B cell (primary cell): ENCODE measurements at regions not wholly inside any gene's neighbourhood (a gene's known extent, or its start where the extent isn't known, plus 50 kb on each side); places are given as distances from the start of the nearest gene placed in this dataset.

Source experiments
- ATAC-seq: fragments of 200-7000 bp; cut with Tn5 transposase; one replicate; pipeline ENCODE4 v1.10.0; 2021; ENCODE audit warnings: low read depth, mild to moderate bottlenecking, moderate number of reproducible peaks, moderate library complexity
- CTCF ChIA-PET: fragments of 350-600 bp; sonication (Branson Sonifier 250); formaldehyde crosslinking; loops from one replicate; lab custom pipeline; 2021; ENCODE audit warnings: antibody characterized with exemption, inconsistent platforms; lab: Charles Lee
- POLR2A ChIA-PET: fragments of 350-600 bp; sonication (Branson Sonifier 250); formaldehyde crosslinking; loops from one replicate; lab custom pipeline; 2021; ENCODE audit warnings: antibody characterized with exemption; lab: Charles Lee
- DNase-seq: peaks from one replicate; pipeline ENCODE4 v3.0.0; 2013
- H2AFZ ChIP-seq: 2 replicates; pipeline ENCODE4 v1.6.1; 2012; ENCODE audit warnings: mild to moderate bottlenecking, low read depth, low read length; ENCODE audit not compliant: insufficient read depth, poor library complexity, severe bottlenecking
- H3K27ac ChIP-seq, 2 donors: 1 replicate in 1 of 2; 2 replicates in 1 of 2; pipeline ENCODE4 v1.5.1; 2012 to 2013; ENCODE audit warnings: low read length in 2 of 2, mild to moderate bottlenecking in 2 of 2, moderate library complexity in 1 of 2
- H3K27me3 ChIP-seq, 4 experiments: fragments of 200-600 bp in 1 of 4; sonication (generic) in 1 of 4; replicated peaks in 1 of 4; 1 replicate in 2 of 4; 2 replicates in 2 of 4; pipeline versions ENCODE4 v1.6.1 to v1.7.0; 2013 to 2016; ENCODE audit warnings: low read length in 3 of 4, mild to moderate bottlenecking in 2 of 4, mixed read lengths in 1 of 4, moderate library complexity in 1 of 4; ENCODE audit not compliant: insufficient read depth in 4 of 4, control insufficient read depth in 3 of 4; ENCODE audit errors: control extremely low read depth in 1 of 4
- H3K36me3 ChIP-seq, 2 experiments: replicated peaks in 1 of 2; 1 replicate in 1 of 2; 2 replicates in 1 of 2; pipeline versions ENCODE4 v1.6.1 to v1.7.1; 2013; ENCODE audit warnings: low read length in 1 of 2; ENCODE audit not compliant: insufficient read depth in 2 of 2, control insufficient read depth in 1 of 2; ENCODE audit errors: control extremely low read depth in 1 of 2, extremely low read depth in 1 of 2
- H3K4me1 ChIP-seq, 2 donors: fragments of 200-600 bp in 1 of 2; sonication (generic) in 1 of 2; 1 replicate in 1 of 2; 2 replicates in 1 of 2; pipeline versions ENCODE4 v1.5.1 to v1.6.1; 2013 to 2017; ENCODE audit warnings: low read length in 2 of 2; ENCODE audit not compliant: control insufficient read depth in 2 of 2, insufficient read depth in 2 of 2
- H3K4me2 ChIP-seq: replicated peaks from 2 replicates; pipeline ENCODE3; 2012; ENCODE audit warnings: mild to moderate bottlenecking, low read depth, low read length; ENCODE audit not compliant: poor library complexity, severe bottlenecking
- H3K4me3 ChIP-seq, 5 experiments: fragments of 200-600 bp in 1 of 5; sonication (generic) in 1 of 5; 1 replicate in 3 of 5; 2 replicates in 2 of 5; pipeline versions ENCODE4 v1.5.1 to v1.7.0; 2011 to 2016; ENCODE audit warnings: low read length in 4 of 5, mild to moderate bottlenecking in 4 of 5, low read depth in 2 of 5, control low read depth in 1 of 5, moderate library complexity in 1 of 5; ENCODE audit not compliant: insufficient read depth in 1 of 5; ENCODE audit errors: control extremely low read depth in 1 of 5, extremely low read depth in 1 of 5
- H3K79me2 ChIP-seq: fragments of 200-600 bp; sonication (generic); one replicate; pipeline ENCODE4 v1.6.0; 2016; ENCODE audit warnings: low read length; ENCODE audit not compliant: control insufficient read depth, insufficient read depth
- H3K9ac ChIP-seq: fragments of 200-600 bp; sonication (generic); 2 replicates; pipeline ENCODE4 v1.6.1; 2017; ENCODE audit warnings: mild to moderate bottlenecking, low read length, moderate library complexity
- H3K9me3 ChIP-seq, 3 donors: one replicate each; pipeline versions ENCODE4 v1.6.1 to v1.7.1; 2013; ENCODE audit warnings: low read length in 2 of 3; ENCODE audit not compliant: control insufficient read depth in 2 of 3, insufficient read depth in 1 of 3; ENCODE audit errors: control extremely low read depth in 1 of 3
- H4K20me1 ChIP-seq: 2 replicates; pipeline ENCODE4 v1.6.0; 2012; ENCODE audit warnings: mild to moderate bottlenecking, low read length; ENCODE audit not compliant: insufficient read depth, control insufficient read depth, poor library complexity, severe bottlenecking
- H3K27ac Mint-ChIP-seq: one replicate; pipeline ENCODE4 v1.8.0; 2021; ENCODE audit warnings: mixed read lengths
- H3K27me3 Mint-ChIP-seq: one replicate; pipeline ENCODE4 v1.8.0; 2021; ENCODE audit warnings: mixed read lengths
- H3K4me1 Mint-ChIP-seq: one replicate; pipeline ENCODE4 v1.8.0; 2021; ENCODE audit warnings: mixed read lengths
- H3K4me3 Mint-ChIP-seq: one replicate; pipeline ENCODE4 v1.8.0; 2021; ENCODE audit warnings: mixed read lengths
- H3K9me3 Mint-ChIP-seq: one replicate; pipeline ENCODE4 v1.8.0; 2022; ENCODE audit warnings: mixed read lengths; ENCODE audit not compliant: insufficient read depth
- CTCF ChIP-seq: fragments of 200-600 bp; IDR thresholded peaks from one replicate; pipeline ENCODE4 v1.8.0; 2022; ENCODE audit warnings: antibody characterized with exemption, mild to moderate bottlenecking
- EZH2 ChIP-seq: IDR thresholded peaks from 2 replicates; pipeline ENCODE4 v1.6.1; 2012; ENCODE audit warnings: borderline replicate concordance, low read depth, mild to moderate bottlenecking, moderate library complexity, low read length; ENCODE audit not compliant: insufficient read depth, poor library complexity, severe bottlenecking
- WGBS: methylation state at CpG from one replicate; pipeline ENCODE4 v1.1.5; 2013; ENCODE audit warnings: missing lambda C conversion rate; ENCODE audit not compliant: insufficient coverage; 5-methylcytosine and 5-hydroxymethylcytosine counted together
- intact Hi-C: fragments of 100-400 bp; cut with micrococcal nuclease; formaldehyde crosslinking; loops from one replicate; pipeline ENCODE4 v1.10.0; 2022

GRCh38 chr11:110860461-110860860, 148.2 kb upstream of the ARHGAP20 start:
- Histone ChIP-seq H3K9me3 (peaks cover 0 to 2% (median 0%) of the 10 kb centered on the region in 3 donors), H3K79me2 (no peaks in the 10 kb centered on the region), H3K27me3 (no peaks in the 10 kb centered on the region), H2AFZ (no peak overlapping the region), H3K36me3 (no peaks in the 10 kb centered on the region), H3K9ac (no peak overlapping the region), H3K4me2 (no peak overlapping the region), H3K4me1 (peaks cover 12 to 20% of the 10 kb centered on the region in 2 donors), H3K27ac (no peak overlapping the region), H3K4me3 (no peak overlapping the region), H4K20me1 (no peaks in the 10 kb centered on the region)
- ChIA-PET POLR2A (no interaction called here), CTCF (no interaction called here)
- Mint-ChIP-seq H3K27ac (no peak overlapping the region), H3K9me3 (no peaks in the 10 kb centered on the region), H3K4me1 (peaks cover 20% of the 10 kb centered on the region), H3K4me3 (no peak overlapping the region), H3K27me3 (no peaks in the 10 kb centered on the region)
- ATAC-seq (no peak), DNase-seq (no peak)
- WGBS, result 89% methylated on average over 1 of the region's 3 CpGs
- intact Hi-C loops, result no loop called here
- no peak for TF ChIP-seq EZH2
- no peak for TF ChIP-seq CTCF

- 79% methylated on average over 5 of the region's 6 CpGs for whole genome bisulfite sequencing
- no peak overlapping the region for H3K4me3 ChIP-seq
- ChIA-PET POLR2A (no interaction called here), CTCF (no interaction called here)
- peaks cover 20% of the 10 kb centered on the region for H3K4me1 Mint-ChIP-seq
- H3K9ac ChIP-seq, result no peak overlapping the region
- no peak overlapping the region for H3K27ac Mint-ChIP-seq
- peaks cover 0 to 2% (median 0%) of the 10 kb centered on the region in 3 donors for H3K9me3 ChIP-seq
- no peaks in the 10 kb centered on the region for H3K9me3 Mint-ChIP-seq
- ATAC-seq (no peak), DNase-seq (no peak)
- TF ChIP-seq EZH2 (no peak), CTCF (no peak)
- no peaks in the 10 kb centered on the region for H4K20me1 ChIP-seq
- no peak overlapping the region for H3K4me3 Mint-ChIP-seq
- H3K27me3 Mint-ChIP-seq, result no peaks in the 10 kb centered on the region
- H3K27ac ChIP-seq, result no peak overlapping the region
- intact Hi-C loops, result no loop called here
- H3K27me3 ChIP-seq, result no peaks in the 10 kb centered on the region
- no peak overlapping the region for H2AFZ ChIP-seq
- H3K79me2 ChIP-seq, result no peaks in the 10 kb centered on the region
- no peaks in the 10 kb centered on the region for H3K36me3 ChIP-seq
- H3K4me1 ChIP-seq, result peaks cover 12 to 20% of the 10 kb centered on the region in 2 donors
- no peak overlapping the region for H3K4me2 ChIP-seq
These were observed 147.8 kb upstream of the ARHGAP20 start for GRCh38 chr11:110859998-110860397.
